ENCODE measurements at regions not wholly inside any gene's neighbourhood (a gene's known extent, or its start where the extent isn't known, plus 50 kb on each side); places are given as distances from the start of the nearest gene placed in this dataset.

DNA sequence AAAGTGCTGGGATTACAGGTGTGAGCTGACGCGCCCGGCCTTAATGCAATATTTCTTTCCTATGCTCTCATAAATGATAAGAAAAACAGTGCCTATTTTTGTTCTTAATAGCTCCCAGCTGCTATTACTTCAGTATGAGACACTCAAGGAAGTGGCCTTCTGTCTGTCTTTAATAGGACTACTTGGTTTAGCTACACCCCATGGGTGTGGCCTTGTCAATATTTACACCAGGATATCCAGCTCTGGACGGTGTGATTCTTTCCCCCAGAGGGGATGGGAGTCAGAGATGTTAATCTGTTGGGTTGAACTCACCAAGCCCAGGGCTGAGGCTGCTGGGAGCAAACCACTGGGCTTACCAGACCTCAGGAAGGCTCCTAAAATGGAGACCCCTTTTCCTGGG lies 134.2 kb downstream of the CEP57L1 start:
- DNase-seq (ENCODE audit: low read depth, low spot score), result no peak

- DNase-seq (ENCODE audit: low read depth, low spot score), result no peak
Measured at GRCh38 chr6:109227646-109228045, 132.3 kb downstream of the CEP57L1 start.

- DNase-seq (ENCODE audit: low read depth, low spot score), result no peak
Measured at GRCh38 chr6:109226353-109226752, 131.0 kb downstream of the CEP57L1 start.

- DNase-seq (ENCODE audit: low read depth, low spot score), result no peak
Measured at GRCh38 chr6:109225946-109226345, 130.6 kb downstream of the CEP57L1 start.

DNA sequence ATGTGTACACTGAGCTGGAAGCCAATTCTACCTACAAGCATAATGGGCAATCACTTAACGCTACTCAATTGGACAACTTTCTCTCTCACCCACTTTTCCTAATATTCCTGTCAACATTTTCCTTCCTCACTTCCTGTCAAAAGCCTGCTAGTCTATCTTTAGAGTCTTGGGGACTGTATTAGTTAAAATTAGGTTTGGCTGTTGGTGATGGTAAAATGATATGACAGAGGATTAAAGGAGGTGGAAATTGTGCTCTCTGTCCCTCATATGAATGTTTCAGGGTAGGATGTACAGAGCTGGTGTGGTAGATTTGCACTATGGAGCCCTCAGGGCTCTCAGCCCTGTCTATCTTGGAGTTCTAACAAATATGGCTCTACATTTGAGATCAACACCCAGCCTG lies 129.7 kb downstream of the CEP57L1 start:
- DNase-seq (ENCODE audit: low read depth, low spot score), result no peak

DNA sequence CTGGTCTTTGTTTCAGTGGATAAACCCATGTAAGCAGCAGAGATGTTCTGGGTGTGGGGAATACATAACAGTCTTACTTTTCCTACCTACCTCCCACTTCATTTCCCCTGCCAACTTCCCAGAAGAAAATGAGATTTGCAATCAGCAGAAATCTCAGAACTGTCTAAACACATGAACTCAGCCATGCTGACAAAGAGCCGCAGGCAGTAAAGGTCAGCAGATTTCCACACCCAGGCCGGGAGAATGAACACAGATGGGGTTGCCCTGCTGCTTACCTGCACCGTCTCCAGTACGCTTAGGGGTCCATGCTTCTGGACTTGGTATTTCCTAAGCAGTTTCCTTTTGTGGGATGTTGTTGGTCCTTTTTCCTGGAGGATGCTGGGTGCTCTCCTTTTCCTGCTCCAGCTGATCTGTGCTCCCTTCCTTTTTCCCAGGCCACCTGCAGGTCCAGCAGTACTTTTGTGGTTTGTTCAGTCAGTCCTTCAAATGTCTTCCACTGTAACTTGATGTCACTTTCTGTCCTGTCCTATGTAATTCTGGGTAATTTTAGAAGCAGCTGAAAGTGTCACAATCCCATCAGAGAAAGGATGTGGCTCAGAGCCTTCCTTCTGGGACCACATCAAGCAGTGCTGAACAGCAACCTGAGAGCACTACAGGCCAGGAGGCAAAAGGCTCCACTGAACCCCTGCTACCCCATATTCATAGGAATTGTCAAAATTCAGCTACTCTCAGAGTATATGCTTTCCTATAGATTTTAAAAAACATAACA lies 129.0 kb downstream of the CEP57L1 start:
- no peak for DNase-seq (ENCODE audit: low read depth, low spot score)

GRCh38 chr6:109222848-109223247 lies 127.5 kb downstream of the CEP57L1 start:
- no peak for DNase-seq (ENCODE audit: low read depth, low spot score)

GRCh38 chr6:109221543-109222195 lies 126.4 kb downstream of the CEP57L1 start:
- no peak for DNase-seq (ENCODE audit: low read depth, low spot score)

Measured in ELF-1 (cell line).